GM23248 (cell line): ENCODE measurements at regions not wholly inside any gene's neighbourhood (a gene's known extent, or its start where the extent isn't known, plus 50 kb on each side); places are given as distances from the start of the nearest gene placed in this dataset.

Experiments used
- EZH2 ChIP-seq: fragments of 200-600 bp; sonication (generic); IDR thresholded peaks from 2 replicates; pipeline ENCODE4 v1.6.1; 2018; ENCODE audit warnings: antibody characterized with exemption, mild to moderate bottlenecking; ENCODE audit not compliant: insufficient read depth, poor library complexity, severe bottlenecking
- EZH2phosphoT487 ChIP-seq: fragments of 200-600 bp; sonication (generic); IDR thresholded peaks from 2 replicates; pipeline ENCODE4 v1.6.1; 2018; ENCODE audit warnings: antibody characterized with exemption, moderate library complexity, mild to moderate bottlenecking, low read depth; ENCODE audit not compliant: insufficient read depth

DNA sequence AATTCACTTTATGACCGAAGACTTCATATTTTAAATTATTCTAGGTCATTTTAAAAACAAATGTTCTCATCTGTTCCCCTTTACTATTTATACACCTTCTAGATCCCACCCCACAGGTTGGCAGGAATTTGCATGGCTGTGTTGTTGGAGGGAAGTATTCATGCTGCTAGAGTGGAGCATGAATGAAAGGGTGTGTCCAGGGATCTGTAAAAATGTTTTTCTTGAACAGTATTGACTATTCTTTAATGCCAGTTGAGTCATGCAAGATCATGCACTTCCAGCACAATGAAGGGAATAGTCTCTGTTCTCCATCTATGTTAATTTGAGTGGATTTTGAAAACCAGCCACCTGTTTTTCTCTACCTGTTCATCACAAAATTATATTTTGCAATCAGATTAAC, 52.0 kb upstream of the COL3A1 start:
- TF ChIP-seq EZH2 (no peak), EZH2phosphoT487 (no peak)
